NCI-H446 treated with DMSO at 0.1 percent for 48 hours (cell line): ENCODE measurements at regions not wholly inside any gene's neighbourhood (a gene's known extent, or its start where the extent isn't known, plus 50 kb on each side); places are given as distances from the start of the nearest gene placed in this dataset.

ENCODE experiments used
- DNase-seq: peaks from one replicate; lab custom pipeline; 2025; lab: John Stamatoyannopoulos, UW

DNA sequence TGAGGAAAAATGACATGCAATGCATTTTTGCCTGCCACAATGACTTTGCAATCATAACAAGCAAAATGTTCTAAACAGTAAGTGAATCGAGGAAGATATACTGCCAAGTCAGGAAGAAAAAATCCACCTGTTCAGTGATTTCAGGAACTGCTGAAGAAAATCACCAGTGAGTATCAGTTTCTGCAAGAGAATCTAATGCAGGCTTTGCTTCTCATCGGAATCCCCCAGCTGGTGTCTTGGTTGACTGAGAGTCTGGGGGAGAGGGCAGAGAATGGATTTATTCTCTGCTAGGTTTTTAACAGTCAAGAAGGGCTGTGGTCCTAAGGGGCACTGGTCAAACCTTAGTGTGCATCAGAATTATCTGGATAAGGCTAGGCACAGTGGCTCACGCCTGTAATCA lies 363.4 kb downstream of the CDH26 start:
- DNase-seq = no peak

DNA sequence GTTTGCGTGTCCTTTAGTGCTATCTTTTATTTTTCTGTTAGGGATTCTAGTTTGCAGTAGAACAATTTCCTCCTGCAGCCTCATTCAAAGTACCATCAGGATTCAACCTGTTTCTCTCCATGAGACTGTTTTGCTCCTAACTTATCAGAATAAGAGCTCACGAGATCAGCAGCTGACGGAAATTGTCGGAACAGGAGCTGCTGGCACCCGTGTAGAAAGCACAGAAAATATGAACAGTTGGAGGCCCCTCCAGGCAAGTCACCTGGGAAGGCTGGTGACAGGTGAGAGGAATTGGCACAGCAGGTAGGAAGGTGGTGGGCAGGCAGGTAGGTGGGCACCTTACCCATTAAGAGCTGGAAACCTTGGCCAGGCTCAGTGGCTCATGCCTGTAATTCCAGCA lies 368.6 kb downstream of the CDH26 start:
- no peak for DNase-seq

DNA sequence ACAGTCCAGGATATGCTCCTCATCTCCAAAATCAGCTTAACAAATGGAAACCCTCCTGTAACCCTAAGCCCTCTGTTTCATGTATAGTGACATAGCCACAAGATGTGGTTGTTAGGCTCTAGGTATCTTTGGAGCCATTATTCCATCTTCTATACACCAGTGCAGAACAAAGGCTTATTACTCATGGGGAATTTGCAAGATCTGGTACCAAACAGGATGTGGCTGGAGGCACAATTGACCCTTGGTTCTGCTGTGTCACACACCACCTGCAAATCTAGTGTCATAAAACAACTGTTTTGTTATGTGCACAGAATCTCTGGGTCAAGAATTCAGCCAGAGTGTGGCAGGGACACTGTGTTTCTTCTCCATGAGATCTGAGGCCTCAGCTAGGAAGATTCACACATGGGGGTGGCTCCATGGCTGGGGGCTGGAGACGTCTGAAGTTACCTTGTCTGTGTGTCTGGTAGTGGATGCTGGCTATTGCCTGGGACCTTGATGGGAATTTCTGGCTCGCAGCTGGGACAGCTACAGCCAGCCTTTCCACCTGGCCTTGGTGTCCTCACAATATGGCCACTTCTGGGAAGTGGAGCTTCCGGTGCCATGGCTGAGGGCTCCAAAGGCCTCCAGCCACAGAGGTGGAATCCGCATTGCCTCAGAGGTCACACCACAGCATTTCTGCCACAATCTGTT lies 369.9 kb downstream of the CDH26 start:
- no peak for DNase-seq

DNA sequence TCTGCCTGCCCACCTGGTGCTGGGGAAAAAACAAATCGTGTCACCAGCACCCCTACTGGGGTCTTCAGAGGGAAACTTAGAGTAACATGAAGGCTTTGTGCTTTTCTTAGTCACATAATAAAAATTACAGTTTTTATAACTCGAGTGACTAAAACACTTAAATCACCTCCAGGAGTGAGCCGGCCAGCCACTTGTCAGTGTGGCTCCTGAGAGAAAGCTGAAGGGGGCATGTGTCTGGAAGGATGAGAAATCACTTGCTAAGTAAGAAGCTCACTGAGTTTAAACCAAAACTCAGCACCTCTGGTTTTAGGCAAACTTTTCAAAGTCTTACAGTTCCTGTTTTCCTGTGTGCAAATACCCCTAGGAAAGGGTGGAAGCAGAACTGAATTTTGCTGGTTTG lies 372.2 kb downstream of the CDH26 start:
- DNase-seq = no peak

DNA sequence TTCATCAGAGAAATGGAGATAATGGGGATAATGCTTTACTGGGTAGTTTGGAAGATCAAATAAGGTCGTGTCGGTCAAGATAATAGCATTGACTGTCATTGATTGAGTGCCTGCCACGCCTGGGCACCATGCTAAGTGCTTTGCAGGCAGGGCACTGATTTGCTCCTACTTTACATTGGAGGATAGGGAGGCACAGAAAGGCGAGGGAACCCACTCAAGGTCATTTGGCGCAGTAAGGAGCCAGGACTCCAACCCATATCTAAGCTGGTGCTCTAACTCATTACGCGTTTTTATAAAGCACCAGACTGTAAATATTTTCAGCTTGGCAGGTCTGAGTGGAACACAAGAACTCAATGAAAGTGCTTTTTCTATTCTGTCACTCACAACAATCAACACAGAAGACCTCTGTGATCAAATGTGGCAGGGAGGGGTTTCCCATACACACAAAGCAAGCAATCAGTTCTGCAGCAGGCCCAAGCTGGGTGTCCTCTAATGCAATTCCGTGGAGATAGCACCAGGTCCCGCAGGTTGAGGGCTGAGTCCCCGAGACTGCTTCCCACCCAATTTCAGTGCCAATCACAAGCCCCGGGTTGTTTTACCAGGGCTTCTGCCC lies 373.6 kb downstream of the CDH26 start:
- no peak for DNase-seq

DNA sequence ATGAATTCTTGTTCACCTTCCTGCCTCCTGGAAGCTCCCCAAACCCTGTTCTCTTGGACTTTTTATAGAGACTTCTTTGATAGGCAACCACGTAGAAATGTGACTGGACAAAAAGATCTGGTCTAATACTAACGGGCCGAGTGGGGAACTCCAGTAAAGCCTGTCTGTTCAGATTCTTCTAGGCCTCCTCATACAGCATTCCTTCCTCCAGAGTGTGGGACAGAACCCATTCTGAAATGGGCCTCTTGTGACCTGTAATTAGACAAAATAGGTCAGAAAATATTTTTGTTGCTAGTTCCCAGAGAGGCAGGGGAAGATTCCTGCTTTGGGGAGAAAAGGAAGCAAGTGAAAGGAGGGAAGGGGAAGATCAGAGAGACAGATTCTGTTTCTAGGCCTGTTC lies 374.3 kb downstream of the CDH26 start:
- DNase-seq = no peak

DNA sequence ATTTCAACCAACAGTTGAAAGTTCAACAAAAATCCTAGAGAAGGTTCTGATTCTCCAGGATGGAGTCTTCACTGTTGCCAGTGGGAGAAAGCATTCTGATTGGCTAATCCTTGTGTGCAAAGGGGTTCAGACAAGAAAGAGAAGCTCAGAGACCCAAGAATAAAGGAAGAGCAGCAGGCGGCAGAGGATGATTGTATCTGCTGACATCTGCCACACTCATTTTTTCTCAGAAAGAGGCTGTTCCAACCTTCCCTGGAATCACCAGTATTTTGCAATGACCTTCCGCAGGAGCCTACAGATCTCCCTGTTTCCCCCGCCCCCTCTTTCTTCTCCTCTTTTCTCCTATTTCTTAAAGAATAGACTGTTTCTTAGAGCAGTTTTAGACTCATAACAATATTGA lies 376.7 kb downstream of the CDH26 start:
- DNase-seq = no peak

DNA sequence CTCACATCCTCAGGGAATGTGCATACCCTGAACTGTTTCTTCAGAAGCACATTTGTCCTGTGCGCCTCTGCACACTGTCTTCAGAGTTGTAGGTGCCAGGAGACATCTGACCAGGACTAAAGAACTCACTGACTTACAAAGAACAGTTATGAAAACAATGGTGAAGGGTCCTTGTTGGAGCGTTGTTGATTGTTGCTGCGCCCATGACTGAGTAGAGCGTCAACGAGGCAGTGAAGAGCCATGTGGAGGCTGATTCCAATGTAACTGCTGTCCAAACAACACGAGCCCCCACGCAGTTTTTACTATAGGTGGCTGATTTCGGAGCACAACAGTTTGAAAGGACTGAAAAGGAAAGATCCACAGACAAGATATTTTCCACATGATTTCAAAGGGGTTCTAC lies 380.3 kb downstream of the CDH26 start:
- DNase-seq = no peak

DNA sequence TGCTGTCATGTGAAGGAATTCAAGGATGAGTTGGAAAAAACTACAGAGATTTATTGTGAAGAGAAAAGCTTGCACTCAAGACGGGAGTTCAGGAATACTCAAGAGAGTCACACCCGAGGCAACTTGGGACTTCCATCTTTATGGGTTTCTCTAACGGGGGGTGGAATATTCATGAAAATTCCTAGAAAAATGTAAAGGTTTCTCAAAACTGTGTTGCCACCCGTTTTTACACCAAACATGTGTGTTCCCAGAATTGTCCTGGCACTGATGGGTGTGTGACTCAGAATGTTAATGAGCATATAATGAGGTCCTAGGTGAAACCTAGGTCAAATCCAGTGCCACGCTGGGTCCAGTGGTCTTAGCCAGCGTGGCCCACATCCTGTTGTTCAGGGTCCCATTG lies 381.5 kb downstream of the CDH26 start:
- DNase-seq = no peak

DNA sequence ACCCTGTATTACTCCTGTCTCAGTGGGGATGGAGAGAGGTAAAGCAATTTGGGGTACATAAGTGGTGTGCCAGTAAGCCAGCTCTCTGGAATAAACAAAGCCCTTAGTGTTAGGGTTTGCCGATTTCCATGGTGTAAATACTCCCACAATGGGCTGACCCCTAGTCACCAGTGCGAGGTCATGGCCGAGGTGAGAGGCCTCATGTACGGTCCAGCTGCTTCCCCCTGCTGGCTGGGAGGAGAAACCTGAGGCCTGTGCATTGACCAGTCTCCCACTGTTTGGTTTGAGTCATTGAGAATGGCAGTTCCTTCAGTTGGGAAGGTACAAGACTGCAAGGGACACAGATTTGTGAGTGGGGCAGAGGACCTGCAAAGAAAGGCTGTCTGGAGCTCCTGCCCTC lies 382.0 kb downstream of the CDH26 start:
- no peak for DNase-seq

DNA sequence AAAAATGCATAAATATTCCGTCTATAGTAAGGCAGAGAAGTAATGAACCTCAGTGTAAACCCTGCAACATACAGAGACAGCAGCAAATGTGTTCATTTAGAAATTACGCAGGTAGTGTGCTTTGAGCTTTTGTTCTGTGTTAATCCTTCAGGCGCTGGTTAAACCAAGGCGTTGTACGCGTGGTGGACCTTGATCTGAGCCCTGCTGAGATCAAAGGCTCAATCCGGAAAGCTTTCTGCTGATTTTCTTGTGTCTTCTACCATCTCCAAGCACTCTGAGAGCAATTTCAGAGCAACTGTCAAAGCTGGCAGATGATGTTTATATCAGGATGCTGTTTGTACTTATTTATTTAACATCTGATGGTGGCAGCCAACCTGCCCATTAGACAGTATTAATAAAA lies 382.8 kb downstream of the CDH26 start:
- DNase-seq = no peak

DNA sequence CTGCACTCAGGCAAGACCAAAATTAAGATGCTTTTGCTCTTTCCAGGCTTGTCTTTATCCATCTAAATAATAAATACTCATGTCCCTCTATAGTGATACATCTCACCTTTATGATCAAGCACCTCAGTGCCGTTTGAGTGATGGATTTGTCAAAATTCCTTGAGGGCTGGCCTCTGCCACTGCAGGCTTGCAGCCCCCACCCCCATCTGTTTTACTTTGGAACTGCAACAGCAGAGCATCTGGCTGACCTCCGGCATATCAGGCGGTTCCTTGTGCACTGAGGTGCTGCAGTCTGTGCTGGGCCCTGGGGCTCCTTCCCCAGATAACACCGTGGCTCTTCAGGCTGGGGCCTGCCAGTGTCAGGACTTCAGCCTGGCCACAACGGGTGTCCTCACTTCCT lies 386.9 kb downstream of the CDH26 start:
- DNase-seq = no peak

DNA sequence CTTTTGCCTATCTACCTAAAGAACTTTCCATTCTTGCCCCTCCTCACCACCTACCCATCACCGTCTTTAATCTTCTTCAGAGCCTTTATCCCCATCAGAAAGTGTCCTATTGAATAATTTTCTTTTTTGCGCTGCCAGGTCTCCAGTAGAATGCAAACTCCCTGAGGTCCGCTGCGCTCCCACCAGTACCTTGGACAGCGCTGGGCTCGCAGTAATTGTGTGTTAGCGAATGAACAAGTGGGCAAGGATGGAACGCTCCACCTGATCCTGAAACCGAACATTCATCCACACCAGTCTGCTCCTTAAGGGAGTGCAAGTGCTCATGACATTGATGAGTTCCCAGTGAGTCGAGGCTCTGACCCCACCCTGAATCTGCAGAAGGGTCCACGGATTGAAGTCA lies 391.2 kb downstream of the CDH26 start:
- no peak for DNase-seq

DNA sequence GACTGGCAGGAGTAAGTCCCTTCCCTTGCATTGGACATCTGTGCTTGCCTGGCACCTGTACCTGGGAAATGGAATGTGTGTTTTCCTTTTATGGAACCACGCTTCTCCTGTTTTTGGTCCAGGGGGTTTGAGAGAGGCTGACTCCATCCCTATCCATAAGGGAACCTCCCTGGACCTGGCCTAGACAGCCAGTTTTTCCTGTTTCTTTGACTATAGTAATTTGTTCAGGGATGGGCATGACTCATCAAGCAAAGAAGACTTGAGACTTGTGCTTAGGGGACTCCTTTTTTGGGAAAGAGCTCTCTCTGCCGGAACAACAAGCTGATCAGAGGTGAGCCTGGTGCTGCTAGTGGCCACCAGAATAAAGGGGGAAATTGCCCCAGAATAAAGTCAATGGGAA lies 393.8 kb downstream of the CDH26 start:
- DNase-seq = no peak

DNA sequence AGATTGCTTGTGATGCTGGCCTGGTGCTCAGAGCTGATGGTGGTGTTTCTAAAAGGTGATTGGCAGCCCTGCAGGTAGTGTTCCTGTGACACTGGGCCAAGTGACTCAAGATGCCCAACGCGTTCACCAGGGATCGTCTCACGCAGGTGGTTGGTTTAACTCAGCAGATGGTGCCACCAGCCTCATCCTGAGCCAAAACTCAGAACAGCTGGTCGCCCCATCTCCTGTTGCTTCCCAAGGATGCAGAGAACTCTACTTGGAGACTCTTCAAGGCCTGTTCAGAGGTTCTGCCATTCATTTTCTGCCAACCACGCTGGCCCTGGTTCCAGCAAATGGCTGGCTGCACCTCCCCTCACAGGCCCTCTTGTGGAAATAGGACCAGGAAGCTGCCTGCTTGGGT lies 394.4 kb downstream of the CDH26 start:
- peak; percentile 42 for DNase-seq

DNA sequence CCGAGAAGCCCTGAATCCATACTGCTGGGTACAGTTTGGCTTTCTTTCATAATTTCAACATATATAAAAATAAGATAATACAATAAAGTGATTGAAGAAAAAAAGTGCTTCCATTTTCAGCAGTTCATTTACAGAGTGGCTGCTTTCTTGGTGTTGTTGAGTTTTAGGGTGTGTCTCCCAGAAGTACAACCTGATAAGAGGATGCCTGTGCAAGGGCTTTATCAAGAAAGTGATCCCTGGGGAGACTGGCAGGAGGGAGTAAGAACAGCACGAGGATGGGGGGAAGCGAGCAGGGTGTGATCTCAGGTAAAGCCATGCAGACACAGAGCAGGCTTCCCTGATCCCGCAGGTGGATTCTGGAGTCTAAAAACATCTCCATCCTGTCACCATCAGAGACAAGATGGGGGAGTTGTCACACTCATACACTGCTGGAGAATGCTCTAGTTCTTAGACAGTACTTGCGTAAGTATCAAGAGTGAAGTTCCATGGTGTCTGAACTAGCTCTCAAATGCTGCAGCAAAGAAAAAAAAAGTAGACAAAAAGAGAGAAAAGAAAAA lies 395.9 kb downstream of the CDH26 start:
- DNase-seq = no peak

DNA sequence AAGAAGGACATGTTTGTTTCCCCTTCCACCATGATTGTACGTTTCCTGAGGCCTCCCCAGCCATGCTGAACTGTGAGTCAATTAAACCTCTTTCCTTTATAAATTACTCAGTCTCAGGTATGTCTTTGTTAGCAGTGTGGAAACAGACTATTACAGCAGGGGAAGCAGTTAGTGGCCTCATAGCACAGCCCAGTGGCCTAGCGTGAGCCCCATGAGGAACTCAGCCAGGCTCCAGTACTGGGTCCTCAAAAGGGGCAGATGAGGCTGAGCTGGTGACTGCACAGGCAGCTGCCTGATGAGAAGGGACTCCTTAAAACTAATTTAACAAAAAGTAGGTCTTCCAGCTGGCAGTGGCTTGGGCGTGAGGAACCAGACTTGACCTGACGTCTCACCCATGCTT lies 399.9 kb downstream of the CDH26 start:
- DNase-seq = no peak

DNA sequence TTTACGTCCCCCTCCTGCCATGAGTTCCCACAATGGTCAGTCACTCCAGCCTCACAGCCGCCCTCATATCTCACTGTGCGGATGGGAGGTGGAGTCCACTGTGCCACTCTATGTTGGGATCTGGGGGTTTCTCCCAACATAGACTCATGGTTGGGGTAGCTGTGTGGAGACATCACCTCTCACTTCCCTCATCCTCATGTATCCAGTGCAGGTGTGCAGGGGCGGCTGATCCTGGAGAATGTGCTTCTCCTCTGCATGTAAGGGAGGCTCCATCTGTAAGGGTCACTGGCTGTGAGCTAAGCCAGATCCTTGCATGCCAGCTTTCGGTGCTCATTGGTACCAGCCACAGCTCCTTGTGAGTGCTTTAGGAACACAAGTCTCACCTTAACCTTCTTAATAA lies 400.8 kb downstream of the CDH26 start:
- no peak for DNase-seq

DNA sequence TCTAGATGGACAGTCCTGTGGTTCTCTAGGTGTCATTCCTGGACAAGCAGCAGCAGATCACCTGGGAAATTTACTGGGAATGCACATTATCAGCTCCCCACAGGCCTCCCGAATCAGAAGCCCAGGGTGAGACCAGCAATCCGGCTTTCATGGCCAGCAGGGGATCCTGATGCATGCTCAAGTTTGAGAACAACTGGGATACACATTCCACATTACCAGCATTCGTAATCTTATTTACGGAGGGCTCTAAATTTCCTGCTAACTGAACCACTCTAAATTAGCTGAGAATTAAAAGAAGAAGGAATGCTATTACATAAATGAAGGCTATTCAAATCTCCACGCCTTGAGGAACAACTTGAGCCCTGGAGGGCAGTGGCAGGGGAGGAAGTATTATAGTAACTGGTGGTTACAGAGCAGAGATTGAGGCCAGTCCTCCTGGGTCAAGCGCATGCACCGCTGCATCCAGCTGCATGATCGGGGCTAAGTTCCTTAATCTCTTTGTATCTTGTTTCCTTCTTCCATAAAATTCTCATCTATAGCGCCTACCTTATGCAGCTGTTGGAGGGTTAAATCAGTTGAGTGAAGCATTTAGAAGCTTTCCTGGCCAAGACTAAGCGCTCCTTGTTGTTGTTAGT lies 403.7 kb downstream of the CDH26 start:
- DNase-seq = no peak

DNA sequence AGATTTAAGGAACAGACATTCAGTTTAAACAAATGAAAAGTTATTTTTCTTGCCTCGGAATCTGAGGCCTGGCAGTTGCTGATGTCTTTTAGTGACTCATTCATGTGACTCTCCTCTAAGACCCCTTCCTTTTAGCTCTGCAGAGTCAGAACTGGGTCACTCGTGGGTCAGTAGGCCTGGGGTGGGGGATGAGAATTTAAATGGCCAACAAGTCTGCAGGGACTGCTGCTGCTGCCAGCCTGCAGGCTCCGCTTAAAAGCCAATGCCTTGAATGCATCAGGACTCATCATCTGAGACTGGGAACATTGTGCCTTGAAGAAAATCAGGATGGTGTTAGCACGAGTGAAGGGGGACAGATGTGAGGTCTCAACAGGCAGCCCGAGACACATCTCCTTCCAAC lies 404.3 kb downstream of the CDH26 start:
- no peak for DNase-seq

DNA sequence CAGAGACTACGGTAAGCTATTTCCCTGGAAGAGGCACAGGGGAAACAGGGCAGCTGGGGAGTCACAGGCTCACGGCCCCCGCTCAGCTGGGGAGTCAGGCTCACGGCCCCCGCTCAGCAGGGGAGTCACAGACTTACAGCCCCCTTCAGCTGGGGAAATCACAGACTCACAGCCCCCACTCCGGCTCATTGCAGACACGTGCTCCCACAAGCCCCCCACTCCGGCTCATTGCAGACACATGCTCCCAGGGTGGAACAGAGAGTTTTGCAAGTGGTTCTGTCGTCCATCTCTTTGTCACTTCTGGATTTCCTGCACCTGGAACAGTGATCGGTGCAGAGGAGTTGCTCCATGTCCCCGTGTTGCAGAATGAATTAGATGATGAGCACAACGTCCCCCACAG lies 405.5 kb downstream of the CDH26 start:
- no peak for DNase-seq

DNA sequence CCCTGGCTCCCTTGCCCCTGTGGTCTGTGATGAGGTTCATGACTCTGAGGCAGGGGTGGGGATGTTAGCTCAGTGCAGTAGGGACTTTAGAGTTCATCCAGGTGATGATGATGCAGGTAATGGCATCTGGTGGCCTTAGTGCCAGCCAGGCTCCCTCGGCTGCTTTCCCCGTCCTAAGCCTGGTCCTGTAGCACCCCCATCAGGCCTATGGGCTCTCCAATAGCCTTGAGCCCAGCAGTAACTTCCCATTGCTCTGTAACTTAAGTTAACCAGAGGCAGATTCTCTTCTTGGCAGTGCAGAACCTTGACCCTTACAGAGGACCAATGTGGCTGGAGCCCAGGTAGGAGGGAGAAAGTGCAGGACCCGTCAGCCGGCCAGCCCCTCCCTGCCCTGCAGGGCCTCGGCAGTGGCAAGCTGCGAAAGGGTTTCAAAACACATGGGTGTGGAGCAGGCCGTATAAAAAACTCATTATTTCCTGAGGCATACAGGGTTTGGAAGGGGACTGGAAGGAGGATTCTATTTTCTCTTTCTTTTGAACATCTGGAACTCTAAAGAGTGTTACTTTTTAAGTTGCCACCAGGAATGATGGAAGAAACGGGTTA lies 406.9 kb downstream of the CDH26 start:
- DNase-seq = no peak

DNA sequence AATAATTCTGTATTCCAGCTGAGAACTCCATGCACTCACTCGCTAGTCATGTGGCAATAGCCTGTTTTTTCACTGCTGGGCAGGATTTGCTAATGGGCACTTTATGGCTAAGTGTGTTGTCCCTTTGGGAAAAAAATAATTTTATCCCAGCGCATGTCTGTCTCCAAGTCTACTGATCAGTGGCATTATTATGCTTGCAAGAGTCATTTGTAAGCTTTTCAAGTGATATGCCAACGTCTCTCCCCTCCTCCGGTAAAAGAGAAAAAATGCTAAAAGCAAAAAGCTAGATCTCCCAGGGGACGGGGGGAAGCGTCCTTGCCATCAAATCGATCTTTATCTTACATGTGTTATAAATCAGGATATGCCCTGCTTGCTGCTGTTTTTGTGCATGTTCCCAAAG lies 407.7 kb downstream of the CDH26 start:
- DNase-seq = no peak
